ENCODE measurements at regions not wholly inside any gene's neighbourhood (a gene's known extent, or its start where the extent isn't known, plus 50 kb on each side); places are given as distances from the start of the nearest gene placed in this dataset.
A peak's percentile ranks its signal among the peaks of the same experiment; 100 is the strongest.

DNA sequence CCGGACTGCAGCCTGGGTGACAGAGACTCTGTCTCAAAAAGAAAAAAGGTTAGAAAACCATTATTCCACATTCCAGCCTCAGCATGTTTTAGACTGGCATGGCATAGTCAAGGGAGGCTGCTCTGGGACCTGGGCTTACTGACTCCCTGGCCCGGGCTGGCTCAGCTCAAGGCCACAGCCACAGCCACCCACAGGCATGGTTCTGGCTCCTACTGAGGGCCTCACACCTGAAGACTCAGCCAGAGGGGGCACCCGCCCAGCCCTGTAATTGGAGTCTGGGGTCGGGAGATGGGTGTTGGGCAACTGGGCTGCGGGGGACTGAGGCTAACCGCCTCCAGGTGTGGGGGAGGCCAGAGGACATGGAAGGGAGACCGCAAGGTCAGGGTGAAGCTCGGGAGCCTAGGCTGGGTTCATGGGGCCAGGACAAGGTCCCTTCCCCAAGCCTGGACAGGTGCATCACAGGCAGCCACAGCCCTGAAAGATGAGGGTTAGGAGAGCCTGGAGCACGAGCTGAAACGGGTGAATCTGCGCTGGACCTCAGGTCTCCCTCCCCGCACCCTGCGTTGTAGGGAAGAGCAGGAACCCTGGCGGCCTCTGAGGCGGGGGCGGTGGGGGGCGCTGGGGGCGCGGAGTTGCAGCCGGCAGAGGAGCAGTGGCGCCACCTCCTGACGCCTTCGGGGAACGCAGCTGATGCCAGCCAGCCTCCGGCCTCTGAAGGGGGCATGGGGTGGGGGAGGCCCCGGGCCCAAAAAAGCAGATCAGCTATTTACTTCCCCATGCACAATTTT, 67.7 kb upstream of the SRSF6 start:
- peak overlapping the region in 1 of 2 donors; percentile 85 for H3K27ac ChIP-seq

DNA sequence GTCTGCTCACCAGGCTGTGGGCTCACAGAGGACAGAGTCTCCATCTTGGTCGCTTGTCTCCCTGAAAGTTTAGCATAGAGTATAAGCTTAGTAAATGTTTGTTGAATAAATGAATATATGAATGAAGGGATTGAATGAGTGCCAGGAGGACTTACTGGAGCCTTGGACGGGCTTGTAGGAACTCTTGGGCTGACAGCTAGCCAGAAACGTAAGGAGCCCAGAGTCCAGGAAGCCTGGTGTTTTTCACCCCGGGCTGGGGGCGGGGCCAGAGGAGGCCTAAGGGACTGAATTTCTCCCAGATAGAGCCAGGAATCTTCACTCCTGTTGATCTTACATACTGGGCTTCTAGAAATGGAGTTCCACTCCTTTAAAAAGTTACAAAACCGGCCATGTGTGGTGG, 68.5 kb upstream of the SRSF6 start:
- no peak for DNase-seq (ENCODE audit: low spot score in 2 of 2)
- Histone ChIP-seq H3K4me3 (no peak overlapping the region), H3K9me3 (no peaks in the 10 kb centered on the region), H3K27me3 (no peaks in the 10 kb centered on the region), H3K27ac (peak overlapping the region; percentile 60 to 85), H3K36me3 (no peaks in the 10 kb centered on the region), H3K4me1 (no peaks in the 10 kb centered on the region)
- TF ChIP-seq POLR2A (IDR thresholded peaks at IDR 0.05) (no peak), POLR2AphosphoS5 (IDR thresholded peaks at IDR 0.05) (no peak)
- TF ChIP-seq, protein P1, sequence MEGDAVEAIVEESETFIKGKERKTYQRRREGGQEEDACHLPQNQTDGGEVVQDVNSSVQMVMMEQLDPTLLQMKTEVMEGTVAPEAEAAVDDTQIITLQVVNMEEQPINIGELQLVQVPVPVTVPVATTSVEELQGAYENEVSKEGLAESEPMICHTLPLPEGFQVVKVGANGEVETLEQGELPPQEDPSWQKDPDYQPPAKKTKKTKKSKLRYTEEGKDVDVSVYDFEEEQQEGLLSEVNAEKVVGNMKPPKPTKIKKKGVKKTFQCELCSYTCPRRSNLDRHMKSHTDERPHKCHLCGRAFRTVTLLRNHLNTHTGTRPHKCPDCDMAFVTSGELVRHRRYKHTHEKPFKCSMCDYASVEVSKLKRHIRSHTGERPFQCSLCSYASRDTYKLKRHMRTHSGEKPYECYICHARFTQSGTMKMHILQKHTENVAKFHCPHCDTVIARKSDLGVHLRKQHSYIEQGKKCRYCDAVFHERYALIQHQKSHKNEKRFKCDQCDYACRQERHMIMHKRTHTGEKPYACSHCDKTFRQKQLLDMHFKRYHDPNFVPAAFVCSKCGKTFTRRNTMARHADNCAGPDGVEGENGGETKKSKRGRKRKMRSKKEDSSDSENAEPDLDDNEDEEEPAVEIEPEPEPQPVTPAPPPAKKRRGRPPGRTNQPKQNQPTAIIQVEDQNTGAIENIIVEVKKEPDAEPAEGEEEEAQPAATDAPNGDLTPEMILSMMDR (IDR thresholded peaks at IDR 0.05): no peak
- intact Hi-C loops (cut with DNase I; ENCODE audit: low total_unique reads): no loop called here

More for the DNA sequence above, 67.7 kb upstream of the SRSF6 start:
- TF ChIP-seq POLR2AphosphoS5 (IDR thresholded peaks at IDR 0.05): no peak
- TF ChIP-seq POLR2A (IDR thresholded peaks at IDR 0.05): no peak
- TF ChIP-seq, protein P1 (IDR thresholded peaks at IDR 0.05): no peak
- H3K4me1 ChIP-seq: no peaks in the 10 kb centered on the region
- H3K9me3 ChIP-seq: no peaks in the 10 kb centered on the region
- no peaks in the 10 kb centered on the region for H3K36me3 ChIP-seq
- H3K27me3 ChIP-seq: no peaks in the 10 kb centered on the region
- intact Hi-C loops (cut with DNase I; ENCODE audit: low total_unique reads): no loop called here
- no peak for DNase-seq (ENCODE audit: low spot score in 2 of 2)
- H3K4me3 ChIP-seq: no peak overlapping the region

GRCh38 chr20:43388268-43389002, 69.3 kb upstream of the SRSF6 start:
- Histone ChIP-seq H3K36me3 (no peaks in the 10 kb centered on the region), H3K9me3 (no peaks in the 10 kb centered on the region), H3K4me3 (no peak overlapping the region), H3K4me1 (no peaks in the 10 kb centered on the region), H3K27me3 (no peaks in the 10 kb centered on the region), H3K27ac (peak overlapping the region; percentile 60 to 85)
- TF ChIP-seq POLR2A (IDR thresholded peaks at IDR 0.05): no peak
- intact Hi-C loops (cut with DNase I; ENCODE audit: low total_unique reads): no loop called here
- peak in 1 of 2 donors; percentile 17 for DNase-seq (ENCODE audit: low spot score in 2 of 2)

GRCh38 chr20:43387737-43388136, 70.0 kb upstream of the SRSF6 start:
- no peaks in the 10 kb centered on the region for H3K36me3 ChIP-seq
- no peaks in the 10 kb centered on the region for H3K27me3 ChIP-seq
- peak overlapping the region; percentile 38 to 60 for H3K27ac ChIP-seq
- no peaks in the 10 kb centered on the region for H3K9me3 ChIP-seq
- H3K4me3 ChIP-seq: no peak overlapping the region
- TF ChIP-seq POLR2A (IDR thresholded peaks at IDR 0.05) (no peak), POLR2AphosphoS5 (IDR thresholded peaks at IDR 0.05) (no peak)
- TF ChIP-seq, protein P1 (IDR thresholded peaks at IDR 0.05): no peak
- no peaks in the 10 kb centered on the region for H3K4me1 ChIP-seq
- intact Hi-C loops (cut with DNase I; ENCODE audit: low total_unique reads): no loop called here
- no peak for DNase-seq (ENCODE audit: low spot score in 2 of 2)

GRCh38 chr20:43386878-43387277, 70.8 kb upstream of the SRSF6 start:
- Histone ChIP-seq H3K36me3 (no peaks in the 10 kb centered on the region), H3K4me3 (no peak overlapping the region), H3K27ac (no peak overlapping the region), H3K4me1 (no peaks in the 10 kb centered on the region), H3K27me3 (no peaks in the 10 kb centered on the region), H3K9me3 (no peaks in the 10 kb centered on the region)
- DNase-seq (ENCODE audit: low spot score in 2 of 2): no peak
- intact Hi-C loops (cut with DNase I; ENCODE audit: low total_unique reads): no loop called here
- no peak for TF ChIP-seq POLR2AphosphoS5 (IDR thresholded peaks at IDR 0.05)
- TF ChIP-seq, protein P1 (IDR thresholded peaks at IDR 0.05): no peak
